ENCODE measurements at regions not wholly inside any gene's neighbourhood (a gene's known extent, or its start where the extent isn't known, plus 50 kb on each side); places are given as distances from the start of the nearest gene placed in this dataset.

DNA sequence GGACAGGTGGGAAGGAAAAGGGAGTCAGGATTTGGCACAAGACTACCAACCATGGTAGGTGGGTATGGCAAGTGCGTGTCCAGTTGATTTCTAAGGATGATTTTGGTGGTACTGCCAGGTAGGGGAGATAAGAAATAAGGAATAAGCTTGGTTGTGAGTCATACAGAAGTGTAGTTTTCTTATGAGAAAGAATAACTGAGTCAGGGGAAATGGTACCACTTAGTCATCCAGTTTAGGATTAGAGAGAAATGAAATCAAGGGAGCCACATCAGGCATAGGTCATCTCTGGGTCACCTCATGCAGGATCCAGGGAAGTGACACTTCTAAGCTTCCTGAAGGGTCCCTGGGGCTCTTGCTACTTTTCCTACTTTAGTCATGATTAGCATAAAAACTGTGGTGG is 107.1 kb upstream of the C1GALT1C1 start:
- TF ChIP-seq ZBTB7A (IDR thresholded peaks at IDR 0.05; ENCODE audit: low read depth) (no peak), RAD21 (IDR thresholded peaks at IDR 0.05; ENCODE audit: low read depth) (no peak), YY1 (IDR thresholded peaks at IDR 0.05; ENCODE audit: low read depth) (no peak), EP300 (IDR thresholded peaks at IDR 0.05; ENCODE audit: borderline replicate concordance) (no peak), CEBPB (IDR thresholded peaks at IDR 0.05) (no peak), FOXM1 (IDR thresholded peaks at IDR 0.05; ENCODE audit: borderline replicate concordance, low read depth) (no peak), TEAD4 (IDR thresholded peaks at IDR 0.05) (no peak), EGR1 (IDR thresholded peaks at IDR 0.05) (no peak), TCF12 (IDR thresholded peaks at IDR 0.05; ENCODE audit: low read depth) (no peak), TAF1 (IDR thresholded peaks at IDR 0.05; ENCODE audit: low read depth) (no peak)
- TF ChIP-seq, protein P1, sequence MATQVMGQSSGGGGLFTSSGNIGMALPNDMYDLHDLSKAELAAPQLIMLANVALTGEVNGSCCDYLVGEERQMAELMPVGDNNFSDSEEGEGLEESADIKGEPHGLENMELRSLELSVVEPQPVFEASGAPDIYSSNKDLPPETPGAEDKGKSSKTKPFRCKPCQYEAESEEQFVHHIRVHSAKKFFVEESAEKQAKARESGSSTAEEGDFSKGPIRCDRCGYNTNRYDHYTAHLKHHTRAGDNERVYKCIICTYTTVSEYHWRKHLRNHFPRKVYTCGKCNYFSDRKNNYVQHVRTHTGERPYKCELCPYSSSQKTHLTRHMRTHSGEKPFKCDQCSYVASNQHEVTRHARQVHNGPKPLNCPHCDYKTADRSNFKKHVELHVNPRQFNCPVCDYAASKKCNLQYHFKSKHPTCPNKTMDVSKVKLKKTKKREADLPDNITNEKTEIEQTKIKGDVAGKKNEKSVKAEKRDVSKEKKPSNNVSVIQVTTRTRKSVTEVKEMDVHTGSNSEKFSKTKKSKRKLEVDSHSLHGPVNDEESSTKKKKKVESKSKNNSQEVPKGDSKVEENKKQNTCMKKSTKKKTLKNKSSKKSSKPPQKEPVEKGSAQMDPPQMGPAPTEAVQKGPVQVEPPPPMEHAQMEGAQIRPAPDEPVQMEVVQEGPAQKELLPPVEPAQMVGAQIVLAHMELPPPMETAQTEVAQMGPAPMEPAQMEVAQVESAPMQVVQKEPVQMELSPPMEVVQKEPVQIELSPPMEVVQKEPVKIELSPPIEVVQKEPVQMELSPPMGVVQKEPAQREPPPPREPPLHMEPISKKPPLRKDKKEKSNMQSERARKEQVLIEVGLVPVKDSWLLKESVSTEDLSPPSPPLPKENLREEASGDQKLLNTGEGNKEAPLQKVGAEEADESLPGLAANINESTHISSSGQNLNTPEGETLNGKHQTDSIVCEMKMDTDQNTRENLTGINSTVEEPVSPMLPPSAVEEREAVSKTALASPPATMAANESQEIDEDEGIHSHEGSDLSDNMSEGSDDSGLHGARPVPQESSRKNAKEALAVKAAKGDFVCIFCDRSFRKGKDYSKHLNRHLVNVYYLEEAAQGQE (IDR thresholded peaks at IDR 0.05; ENCODE audit: low read depth), result no peak
- TF ChIP-seq, protein P2, sequence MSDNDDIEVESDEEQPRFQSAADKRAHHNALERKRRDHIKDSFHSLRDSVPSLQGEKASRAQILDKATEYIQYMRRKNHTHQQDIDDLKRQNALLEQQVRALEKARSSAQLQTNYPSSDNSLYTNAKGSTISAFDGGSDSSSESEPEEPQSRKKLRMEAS (IDR thresholded peaks at IDR 0.05), result no peak
- TF ChIP-seq, protein P3, sequence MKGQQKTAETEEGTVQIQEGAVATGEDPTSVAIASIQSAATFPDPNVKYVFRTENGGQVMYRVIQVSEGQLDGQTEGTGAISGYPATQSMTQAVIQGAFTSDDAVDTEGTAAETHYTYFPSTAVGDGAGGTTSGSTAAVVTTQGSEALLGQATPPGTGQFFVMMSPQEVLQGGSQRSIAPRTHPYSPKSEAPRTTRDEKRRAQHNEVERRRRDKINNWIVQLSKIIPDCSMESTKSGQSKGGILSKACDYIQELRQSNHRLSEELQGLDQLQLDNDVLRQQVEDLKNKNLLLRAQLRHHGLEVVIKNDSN (IDR thresholded peaks at IDR 0.05), result no peak
